HUES64 (cell line): ENCODE measurements at regions not wholly inside any gene's neighbourhood (a gene's known extent, or its start where the extent isn't known, plus 50 kb on each side); places are given as distances from the start of the nearest gene placed in this dataset.
"Not testable (repeated sequence)": the region's sequence is repeated elsewhere in the genome, so short reads cannot be mapped to it uniquely, and the experiment has no call there.

ENCODE experiments used
- H3K27ac ChIP-seq: 2 replicates; pipeline ENCODE4 v1.7.0; 2013; ENCODE audit warnings: low read depth, low read length, inconsistent platforms
- H3K27me3 ChIP-seq: 2 replicates; pipeline ENCODE4 v1.6.1; 2013; ENCODE audit warnings: mild to moderate bottlenecking, low read length; ENCODE audit not compliant: insufficient read depth
- H3K36me3 ChIP-seq: 2 replicates; pipeline ENCODE4 v1.6.1; 2013; ENCODE audit warnings: mild to moderate bottlenecking, low read length; ENCODE audit not compliant: insufficient read depth
- H3K4me1 ChIP-seq: 2 replicates; pipeline ENCODE4 v1.6.1; 2013; ENCODE audit warnings: mild to moderate bottlenecking, low read length, moderate library complexity; ENCODE audit not compliant: insufficient read depth
- H3K4me3 ChIP-seq: 2 replicates; pipeline ENCODE4 v1.5.1; 2013; ENCODE audit warnings: mild to moderate bottlenecking, low read length, moderate library complexity
- H3K9ac ChIP-seq: 2 replicates; pipeline ENCODE4 v1.6.1; 2013; ENCODE audit warnings: mild to moderate bottlenecking, low read depth, low read length
- H3K9me3 ChIP-seq: 2 replicates; pipeline ENCODE4 v1.6.1; 2013; ENCODE audit warnings: low read depth, low read length; ENCODE audit not compliant: insufficient read depth
- WGBS: fragments of 150-250, 120-280 bp; methylation state at CpG from one replicate; pipeline ENCODE4 v1.1.7; 2013; ENCODE audit warnings: missing lambda C conversion rate; 5-methylcytosine and 5-hydroxymethylcytosine counted together

DNA sequence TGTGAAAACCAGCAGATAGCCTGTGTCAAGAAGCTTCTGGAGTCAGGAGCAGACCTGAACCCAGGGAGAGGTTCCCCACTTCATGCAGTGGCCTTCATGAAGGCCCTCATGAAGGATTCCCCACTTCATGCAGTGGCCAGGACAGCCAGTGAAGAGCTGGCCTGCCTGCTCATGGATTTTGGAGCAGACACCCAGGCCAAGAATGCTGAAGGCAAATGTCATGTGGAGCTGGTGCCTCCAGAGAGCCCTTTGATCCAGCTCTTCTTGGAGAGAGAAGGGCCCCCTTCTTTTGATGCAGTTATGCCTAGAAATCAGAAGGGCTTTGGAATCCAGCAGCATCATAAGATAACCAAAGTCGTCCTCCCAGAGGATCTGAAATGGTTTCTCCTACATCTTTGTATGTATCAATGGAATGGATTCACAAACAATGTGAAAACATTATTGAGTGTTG is 103.9 kb upstream of the CHD2 start:
- H3K27ac ChIP-seq: no peak overlapping the region
- 90% methylated on average over 1 of the region's 1 CpG for WGBS
- peaks cover 4% of the 10 kb centered on the region; the same call in 1 of the 2 replicates for H3K4me1 ChIP-seq
- H3K36me3 ChIP-seq: no peaks in the 10 kb centered on the region
- H3K4me3 ChIP-seq: no peak overlapping the region
- H3K27me3 ChIP-seq: no peaks in the 10 kb centered on the region
- no peaks in the 10 kb centered on the region for H3K9me3 ChIP-seq
- no peak overlapping the region for H3K9ac ChIP-seq

DNA sequence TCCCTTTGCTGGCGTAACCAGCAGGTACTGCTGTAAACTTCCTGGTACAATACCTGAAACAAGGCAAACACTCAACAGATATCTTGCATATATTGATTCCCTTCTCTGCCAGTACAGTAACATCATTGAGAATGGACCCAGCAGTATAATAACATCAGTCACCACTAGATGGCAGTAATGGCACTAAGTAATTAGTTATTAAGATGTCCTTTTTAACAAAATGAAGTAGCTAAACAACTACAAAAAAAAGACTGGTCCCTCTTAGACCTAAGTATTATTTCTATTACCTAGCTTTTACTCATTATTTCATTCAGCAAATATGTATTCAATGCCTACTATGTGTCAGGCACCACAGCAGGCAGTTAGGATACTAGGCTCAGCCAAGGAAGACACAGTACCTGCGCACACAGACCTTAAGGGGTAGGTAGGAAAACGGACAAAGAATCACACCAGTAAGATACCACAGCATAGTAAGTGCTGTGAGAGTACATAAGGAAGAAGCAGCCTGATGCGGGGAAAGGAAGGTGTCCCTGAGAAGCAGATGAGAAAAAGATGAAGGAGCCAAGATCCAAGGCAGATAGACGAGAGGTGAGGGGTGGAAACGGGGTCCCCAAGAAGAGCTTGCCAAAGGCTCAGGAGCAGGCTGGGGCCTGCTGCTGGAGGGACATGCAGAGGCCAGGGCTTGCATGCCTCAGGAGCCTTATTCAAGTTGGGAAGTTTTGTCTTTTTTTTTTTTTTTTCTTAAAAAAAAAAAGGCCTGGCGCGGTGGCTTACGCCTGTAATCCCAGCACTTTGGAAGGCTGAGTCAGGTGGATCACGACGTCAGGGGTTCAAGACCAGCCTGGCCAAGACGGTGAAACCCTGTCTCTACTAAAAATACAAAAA is 102.7 kb upstream of the CHD2 start:
- H3K27me3 ChIP-seq: no peaks in the 10 kb centered on the region
- H3K4me1 ChIP-seq: peaks cover 10% of the 10 kb centered on the region
- WGBS: 86% methylated on average over 12 of the region's 12 CpGs
- H3K9me3 ChIP-seq: no peaks in the 10 kb centered on the region
- H3K27ac ChIP-seq: no peak overlapping the region
- no peaks in the 10 kb centered on the region for H3K36me3 ChIP-seq
- no peak overlapping the region for H3K9ac ChIP-seq
- no peak overlapping the region for H3K4me3 ChIP-seq

DNA sequence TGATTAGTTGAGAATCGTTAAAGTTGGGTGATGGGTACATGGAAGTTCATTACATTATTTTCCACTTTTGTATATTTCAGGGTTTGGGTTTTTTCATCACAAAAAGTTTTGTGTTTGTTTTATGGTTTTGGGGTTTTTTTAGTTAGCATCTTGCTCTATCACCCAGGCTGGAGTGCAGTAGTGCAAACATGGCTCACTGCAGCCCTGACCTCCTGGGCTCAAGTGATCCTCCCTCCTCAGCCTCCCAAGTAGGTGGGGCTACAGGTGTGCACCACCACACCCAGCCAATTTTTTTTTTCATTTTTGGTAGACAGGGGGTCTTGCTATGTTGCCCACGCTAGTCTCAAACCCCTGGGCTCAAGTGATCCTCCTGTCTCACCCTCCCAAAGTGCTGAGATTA is 100.1 kb upstream of the CHD2 start:
- H3K4me3 ChIP-seq: no peak overlapping the region
- H3K9me3 ChIP-seq: no peaks in the 10 kb centered on the region
- H3K4me1 ChIP-seq: peaks cover 10% of the 10 kb centered on the region
- no peak overlapping the region for H3K27ac ChIP-seq
- WGBS: 97% methylated on average over 2 of the region's 2 CpGs
- no peak overlapping the region for H3K9ac ChIP-seq
- H3K36me3 ChIP-seq: no peaks in the 10 kb centered on the region
- H3K27me3 ChIP-seq: no peaks in the 10 kb centered on the region

DNA sequence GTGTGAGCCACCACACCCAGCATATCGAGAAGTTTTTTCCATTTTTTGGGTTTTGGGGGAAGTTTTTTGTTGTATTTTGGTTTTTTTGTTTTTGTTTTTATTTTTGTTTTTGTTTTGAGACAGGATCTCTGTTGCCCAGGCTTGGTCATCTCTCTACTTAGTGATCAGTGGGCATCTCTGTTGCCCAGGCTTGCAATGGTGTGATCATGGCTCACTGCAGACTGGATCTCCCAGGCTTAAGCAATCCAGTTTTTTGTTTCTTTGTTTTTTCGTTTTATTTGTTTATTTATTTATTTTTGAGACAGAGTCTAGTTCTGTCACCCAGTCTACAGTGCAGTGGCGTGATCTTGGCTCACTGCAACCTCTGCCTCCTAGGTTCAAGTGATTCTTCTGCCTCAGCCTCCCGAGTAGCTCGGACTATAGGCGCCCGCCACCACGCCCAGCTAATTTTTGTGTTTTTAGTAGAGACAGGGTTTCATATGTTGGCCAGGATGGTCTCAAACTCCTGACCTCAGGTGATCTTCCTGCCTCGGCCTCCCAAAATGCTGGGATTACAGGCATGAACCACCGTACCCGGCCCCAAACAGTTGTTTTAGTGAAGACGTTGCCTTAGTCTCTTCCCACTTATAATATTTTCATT is 99.6 kb upstream of the CHD2 start:
- not testable (repeated sequence) for H3K27ac ChIP-seq, H3K4me1 ChIP-seq, H3K36me3 ChIP-seq, H3K9me3 ChIP-seq, H3K4me3 ChIP-seq, H3K9ac ChIP-seq, H3K27me3 ChIP-seq
- whole genome bisulfite sequencing: 95% methylated on average over 12 of the region's 12 CpGs

GRCh38 chr15:92801056-92801773 is 98.9 kb upstream of the CHD2 start:
- not testable (repeated sequence) for H3K9ac ChIP-seq, H3K36me3 ChIP-seq, H3K4me3 ChIP-seq, H3K27me3 ChIP-seq, H3K9me3 ChIP-seq, H3K27ac ChIP-seq, H3K4me1 ChIP-seq
- WGBS: 94% methylated on average over 13 of the region's 13 CpGs

- no peak overlapping the region for H3K4me3 ChIP-seq
- H3K4me1 ChIP-seq: peaks cover 10% of the 10 kb centered on the region
- 94% methylated on average over 5 of the region's 5 CpGs for WGBS
- H3K36me3 ChIP-seq: no peaks in the 10 kb centered on the region
- H3K27ac ChIP-seq: no peak overlapping the region; the same call in 1 of the 2 replicates
- no peaks in the 10 kb centered on the region for H3K27me3 ChIP-seq
- no peak overlapping the region; the same call in 1 of the 2 replicates for H3K9ac ChIP-seq
- H3K9me3 ChIP-seq: no peaks in the 10 kb centered on the region
Observed at GRCh38 chr15:92801774-92802464, 98.2 kb upstream of the CHD2 start.

DNA sequence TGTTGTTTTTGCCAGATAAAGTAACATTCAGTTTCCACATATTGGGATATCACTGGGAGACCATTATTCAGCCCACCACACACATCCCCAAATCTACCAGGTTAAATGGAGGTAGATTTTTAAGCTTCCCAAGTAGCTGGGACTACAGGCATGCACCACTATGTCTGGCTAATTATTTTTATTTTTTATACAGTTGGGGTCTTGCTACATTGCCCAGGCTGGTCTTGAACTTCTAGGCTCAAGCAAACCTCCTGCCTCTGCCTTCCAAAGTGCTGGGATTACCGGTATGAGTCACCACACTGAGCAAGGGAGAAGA is 96.6 kb upstream of the CHD2 start:
- H3K36me3 ChIP-seq: no peaks in the 10 kb centered on the region
- H3K4me1 ChIP-seq: peaks cover 12% of the 10 kb centered on the region; the same call in 1 of the 2 replicates
- H3K27me3 ChIP-seq: no peaks in the 10 kb centered on the region
- no peak overlapping the region for H3K9ac ChIP-seq
- no peaks in the 10 kb centered on the region for H3K9me3 ChIP-seq
- WGBS: 75% methylated on average over 1 of the region's 1 CpG
- no peak overlapping the region for H3K4me3 ChIP-seq
- no peak overlapping the region for H3K27ac ChIP-seq

- Histone ChIP-seq H3K9me3 (no peaks in the 10 kb centered on the region), H3K9ac (no peak overlapping the region), H3K36me3 (no peaks in the 10 kb centered on the region), H3K27ac (no peak overlapping the region), H3K4me1 (peaks cover 12% of the 10 kb centered on the region; the same call in 1 of the 2 replicates), H3K27me3 (no peaks in the 10 kb centered on the region), H3K4me3 (no peak overlapping the region)
- 82% methylated on average over 5 of the region's 5 CpGs for WGBS
Observed at GRCh38 chr15:92803852-92804609, 96.1 kb upstream of the CHD2 start.

DNA sequence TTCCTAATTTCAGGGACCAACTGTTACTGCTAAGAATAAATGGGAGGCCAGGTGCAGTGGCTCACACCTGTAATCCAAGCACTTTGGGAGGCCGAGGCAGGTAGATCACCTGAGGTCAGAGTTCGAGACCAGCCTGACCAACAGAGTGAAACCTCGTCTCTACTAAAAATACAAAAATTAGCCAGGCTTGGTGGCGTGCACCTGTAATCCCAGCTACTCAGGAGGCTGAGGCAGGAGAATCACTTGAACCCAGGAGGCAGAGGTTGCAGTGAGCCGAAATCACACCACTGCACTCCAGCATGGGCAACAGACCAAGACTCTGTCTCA is 95.6 kb upstream of the CHD2 start:
- WGBS: 93% methylated on average over 5 of the region's 5 CpGs
- not testable (repeated sequence) for H3K4me3 ChIP-seq, H3K9ac ChIP-seq, H3K36me3 ChIP-seq, H3K27ac ChIP-seq, H3K9me3 ChIP-seq, H3K27me3 ChIP-seq
- peaks cover 13% of the 10 kb centered on the region for H3K4me1 ChIP-seq

GRCh38 chr15:92805080-92805690 is 94.9 kb upstream of the CHD2 start:
- 95% methylated on average over 9 of the region's 10 CpGs for WGBS
- no peak overlapping the region for H3K27ac ChIP-seq
- no peaks in the 10 kb centered on the region for H3K9me3 ChIP-seq
- no peaks in the 10 kb centered on the region for H3K27me3 ChIP-seq
- H3K9ac ChIP-seq: no peak overlapping the region
- no peaks in the 10 kb centered on the region for H3K36me3 ChIP-seq
- peaks cover 19% of the 10 kb centered on the region for H3K4me1 ChIP-seq
- no peak overlapping the region for H3K4me3 ChIP-seq
